ENCODE measurements at regions not wholly inside any gene's neighbourhood (a gene's known extent, or its start where the extent isn't known, plus 50 kb on each side); places are given as distances from the start of the nearest gene placed in this dataset.
"Not testable (repeated sequence)": the region's sequence is repeated elsewhere in the genome, so short reads cannot be mapped to it uniquely, and the experiment has no call there.

DNA sequence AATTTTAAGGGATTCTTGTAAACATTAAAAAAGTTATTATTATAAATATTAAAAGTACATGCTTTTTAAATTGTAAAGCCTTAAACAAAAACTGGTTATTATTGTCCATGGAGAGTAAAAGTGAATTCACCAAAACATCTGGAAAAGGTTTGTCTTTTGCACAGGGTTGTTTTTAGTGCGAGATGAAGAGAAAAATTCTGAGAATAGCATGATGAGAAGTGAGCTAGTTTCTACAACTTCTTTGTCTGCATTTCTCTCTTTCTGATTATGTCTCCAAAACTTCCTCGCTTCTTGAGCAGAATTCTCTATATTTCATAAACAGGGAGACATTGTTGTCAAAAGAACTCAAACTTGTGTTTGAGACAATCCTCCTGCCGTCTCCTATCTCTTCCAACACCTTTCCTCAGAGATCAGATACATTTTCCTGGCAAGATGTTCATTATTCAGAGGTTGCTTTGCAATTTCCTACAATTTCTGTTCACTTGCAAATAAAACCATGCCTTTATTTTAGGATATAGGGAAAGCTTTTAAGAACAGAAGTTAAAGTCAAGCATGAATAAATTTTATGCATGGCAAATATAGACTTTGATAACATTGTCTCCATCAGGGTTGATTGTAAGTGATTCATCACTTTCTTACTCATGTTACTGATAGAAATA is 372.1 kb upstream of the NPVF start:
- no peak for TF ChIP-seq POLR2A (IDR thresholded peaks at IDR 0.05; ENCODE audit: low read length)
- no peak for TF ChIP-seq GATA1 (IDR thresholded peaks at IDR 0.05; ENCODE audit: low read depth, low read length)
- DNase-seq = no peak

DNA sequence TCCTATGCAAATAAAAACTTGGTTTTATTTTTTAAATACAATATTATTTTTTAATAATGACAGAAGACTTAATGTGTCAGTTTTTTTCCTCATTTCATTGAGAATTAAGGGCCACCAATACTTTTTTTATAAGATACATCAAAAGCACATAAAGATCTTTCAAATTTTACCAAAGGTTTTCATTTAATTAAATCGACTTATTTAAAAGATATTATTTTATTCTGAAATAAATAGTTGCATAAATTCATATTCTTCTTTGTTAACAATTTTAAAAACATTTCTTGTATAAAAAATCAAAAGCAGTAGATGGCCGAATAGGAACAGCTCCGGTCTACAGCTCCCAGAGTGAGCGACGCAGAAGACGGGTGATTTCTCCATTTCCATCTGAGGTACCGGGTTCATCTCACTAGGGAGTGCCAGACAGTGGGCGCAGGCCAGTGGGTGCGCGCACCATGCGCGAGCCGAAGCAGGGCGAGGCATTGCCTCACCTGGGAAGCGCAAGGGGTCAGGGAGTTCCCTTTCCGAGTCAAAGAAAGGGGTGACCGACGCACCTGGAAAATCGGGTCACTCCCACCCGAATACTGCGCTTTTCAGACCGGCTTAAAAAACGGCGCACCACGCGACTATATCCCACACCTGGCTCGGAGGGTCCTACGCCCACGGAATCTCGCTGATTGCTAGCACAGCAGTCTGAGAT is 374.6 kb upstream of the NPVF start:
- not testable (repeated sequence) for DNase-seq

DNA sequence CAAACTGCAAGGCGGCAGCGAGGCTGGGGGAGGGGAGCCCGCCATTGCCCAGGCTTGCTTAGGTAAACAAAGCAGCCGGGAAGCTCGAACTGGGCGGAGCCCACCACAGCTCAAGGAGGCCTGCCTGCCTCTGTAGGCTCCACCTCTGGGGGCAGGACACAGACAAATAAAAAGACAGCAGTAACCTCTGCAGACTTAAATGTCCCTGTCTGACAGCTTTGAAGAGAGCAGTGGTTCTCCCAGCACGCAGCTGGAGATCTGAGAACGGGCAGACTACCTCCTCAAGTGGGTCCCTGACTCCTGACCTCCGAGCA is 375.1 kb upstream of the NPVF start:
- not testable (repeated sequence) for DNase-seq

DNA sequence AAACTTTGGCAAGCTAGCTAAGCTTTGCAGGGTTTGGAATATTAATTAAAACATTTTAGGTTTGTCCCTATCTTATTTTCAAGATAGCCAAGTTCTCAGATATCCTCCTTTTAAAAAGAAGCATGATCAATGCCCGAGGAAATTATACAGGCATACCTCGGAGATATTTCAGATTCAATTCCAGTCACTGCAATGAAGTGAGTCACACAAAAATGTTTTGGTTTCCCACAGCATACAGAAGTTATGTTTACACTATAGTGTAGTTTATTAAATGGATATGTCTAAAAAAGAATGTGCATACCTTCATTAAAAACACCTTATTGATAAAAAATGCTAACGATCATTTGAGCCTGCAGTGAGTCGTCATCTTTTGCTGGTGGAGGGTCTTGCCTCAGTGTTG is 382.9 kb upstream of the NPVF start:
- no peak for DNase-seq
- TF ChIP-seq GATA1 (IDR thresholded peaks at IDR 0.05; ENCODE audit: low read depth, low read length) = no peak
- TF ChIP-seq POLR2A (IDR thresholded peaks at IDR 0.05; ENCODE audit: low read length) = no peak

DNA sequence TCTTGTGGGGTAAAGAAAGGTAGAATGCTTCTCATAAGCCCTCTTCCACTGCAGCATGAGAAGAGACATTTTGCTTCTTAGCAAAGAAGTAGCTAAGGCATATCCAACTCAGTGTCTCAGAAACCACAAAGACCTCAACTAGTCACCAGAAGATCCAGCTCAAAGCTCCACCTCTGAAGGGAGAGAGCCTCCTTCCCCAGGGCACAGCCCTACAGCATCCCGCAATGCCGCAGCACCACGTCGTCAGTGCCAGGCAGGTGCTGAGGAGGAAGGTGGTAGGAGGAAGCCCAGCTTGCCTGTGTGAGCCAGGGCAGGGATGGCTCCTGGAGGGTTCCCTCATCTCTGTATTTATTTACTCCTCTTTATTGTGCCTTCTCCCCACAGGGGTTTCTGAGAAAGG is 385.6 kb upstream of the NPVF start:
- TF ChIP-seq POLR2A (IDR thresholded peaks at IDR 0.05; ENCODE audit: low read length) (no peak), GATA1 (IDR thresholded peaks at IDR 0.05; ENCODE audit: low read depth, low read length) (no peak)
- no peak for DNase-seq

DNA sequence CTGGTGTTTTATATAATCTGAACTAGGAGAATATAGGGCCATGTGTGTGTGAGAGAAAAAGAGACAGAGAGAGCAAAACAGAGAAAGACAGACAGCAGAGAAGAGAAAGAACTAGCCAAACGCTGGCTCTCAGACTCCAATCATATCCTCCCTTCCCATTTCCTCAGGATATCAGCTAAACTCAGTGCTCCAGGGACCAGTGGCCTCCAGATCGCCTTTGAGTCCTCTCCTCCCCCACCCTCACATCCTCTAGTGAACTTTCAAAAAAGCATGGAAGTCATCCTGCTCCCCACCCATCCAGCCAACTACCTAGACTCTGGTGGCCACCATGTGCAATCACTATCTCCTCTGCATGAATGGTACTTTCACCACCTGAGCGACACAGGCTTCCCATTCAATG is 386.1 kb upstream of the NPVF start:
- TF ChIP-seq GATA1 (IDR thresholded peaks at IDR 0.05; ENCODE audit: low read depth, low read length) (no peak), POLR2A (IDR thresholded peaks at IDR 0.05; ENCODE audit: low read length) (no peak)
- DNase-seq = no peak

DNA sequence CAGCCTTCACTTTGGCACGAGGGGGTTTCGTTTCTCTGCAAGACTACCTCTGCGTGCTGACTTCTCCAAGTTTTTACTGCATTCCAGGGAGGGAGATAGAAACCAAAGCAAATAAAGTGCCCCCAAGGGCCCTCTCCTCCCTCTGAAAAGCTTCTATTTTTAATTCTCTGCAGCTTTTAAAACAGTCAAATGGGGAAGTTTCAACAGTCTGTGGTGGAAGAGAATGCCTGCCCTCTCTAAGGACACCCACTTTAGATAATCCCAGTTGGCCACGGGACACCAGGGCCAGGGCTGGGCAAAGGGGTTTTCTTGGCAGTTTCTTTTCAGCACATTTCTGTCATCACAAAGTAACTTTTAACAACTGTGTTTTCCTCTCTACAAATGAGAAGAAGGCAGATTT is 386.7 kb upstream of the NPVF start:
- no peak for TF ChIP-seq POLR2A (IDR thresholded peaks at IDR 0.05; ENCODE audit: low read length)
- no peak for TF ChIP-seq GATA1 (IDR thresholded peaks at IDR 0.05; ENCODE audit: low read depth, low read length)
- no peak for DNase-seq

DNA sequence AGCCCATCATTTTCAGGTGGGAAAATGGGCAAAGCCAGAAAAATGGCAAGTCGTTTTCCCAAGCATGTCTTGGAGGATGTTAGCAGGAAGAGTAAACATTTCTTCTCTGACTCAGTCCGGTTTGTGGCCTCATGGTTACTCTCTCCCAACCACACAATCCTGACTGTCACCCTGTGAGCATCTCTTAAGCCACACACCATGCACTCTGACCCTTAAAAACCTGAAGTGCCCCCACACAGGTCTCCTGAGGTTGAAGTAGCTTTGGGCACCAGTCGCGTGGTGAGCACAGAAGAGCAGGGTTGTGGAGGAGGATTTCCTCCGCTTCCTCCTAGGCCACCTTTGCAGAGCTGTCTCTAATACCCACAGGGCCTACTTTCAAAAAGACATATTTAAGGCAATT is 387.3 kb upstream of the NPVF start:
- no peak for DNase-seq
- no peak for TF ChIP-seq GATA1 (IDR thresholded peaks at IDR 0.05; ENCODE audit: low read depth, low read length)
- TF ChIP-seq POLR2A (IDR thresholded peaks at IDR 0.05; ENCODE audit: low read length) = no peak

DNA sequence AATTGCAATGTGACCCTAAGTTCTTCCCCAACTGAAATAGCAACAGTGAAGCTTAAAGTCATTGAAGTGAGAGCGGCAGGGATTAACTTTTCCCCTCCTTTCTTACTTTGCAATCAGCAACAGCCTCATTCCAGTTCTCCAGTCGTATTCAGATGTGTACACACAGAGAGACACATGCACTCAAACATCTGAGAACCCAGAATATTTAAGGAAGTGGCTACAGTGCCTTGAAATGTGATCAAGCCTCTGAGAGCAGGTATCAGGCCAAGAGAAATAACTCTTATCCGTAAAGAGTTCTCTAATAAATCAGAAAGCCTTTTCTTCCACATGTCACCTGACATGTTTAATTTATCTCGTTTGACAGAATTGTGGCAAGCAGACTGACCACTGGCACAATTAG is 388.9 kb upstream of the NPVF start:
- no peak for DNase-seq
- TF ChIP-seq POLR2A (IDR thresholded peaks at IDR 0.05; ENCODE audit: low read length) (no peak), GATA1 (IDR thresholded peaks at IDR 0.05; ENCODE audit: low read depth, low read length) (no peak)

DNA sequence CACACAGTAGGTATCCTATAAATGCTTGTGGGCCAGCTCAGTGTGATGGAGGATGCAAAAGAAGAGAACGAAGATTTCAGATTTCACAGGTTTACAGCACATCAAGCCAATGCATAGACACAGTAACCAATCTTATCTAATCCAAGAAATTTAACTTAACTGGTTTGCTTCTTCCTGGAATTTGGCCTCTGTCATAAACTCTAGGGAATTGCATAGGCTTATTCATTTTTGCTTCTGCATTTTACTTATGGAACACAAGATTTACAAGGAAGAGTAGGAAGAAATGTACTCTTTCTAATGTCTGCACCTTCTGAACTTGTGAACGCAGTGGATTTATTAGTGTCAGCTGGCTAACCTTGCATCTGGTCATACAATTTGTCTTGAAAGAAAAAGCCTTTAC is 389.4 kb upstream of the NPVF start:
- no peak for TF ChIP-seq GATA1 (IDR thresholded peaks at IDR 0.05; ENCODE audit: low read depth, low read length)
- no peak for TF ChIP-seq POLR2A (IDR thresholded peaks at IDR 0.05; ENCODE audit: low read length)
- DNase-seq = no peak

DNA sequence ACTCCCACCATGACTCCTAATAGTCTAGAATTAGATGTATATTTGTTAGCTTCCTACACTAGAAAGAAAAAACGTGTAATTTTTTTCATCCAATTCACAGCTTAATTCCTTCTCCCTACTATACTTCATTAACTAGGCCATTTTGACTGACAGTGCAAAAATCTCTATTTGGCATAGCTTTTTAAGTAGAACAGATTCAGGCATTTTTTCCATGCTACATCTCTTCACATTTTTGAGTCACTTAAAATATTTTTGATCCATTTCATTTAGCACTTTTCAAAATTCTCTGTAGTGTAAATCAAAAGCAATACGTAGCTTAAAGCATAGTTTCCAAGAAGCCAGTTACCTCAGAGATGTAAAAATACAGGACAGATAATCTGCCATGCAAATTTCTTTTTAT is 391.1 kb upstream of the NPVF start:
- TF ChIP-seq GATA1 (IDR thresholded peaks at IDR 0.05; ENCODE audit: low read depth, low read length) = no peak
- TF ChIP-seq POLR2A (IDR thresholded peaks at IDR 0.05; ENCODE audit: low read length) = no peak

DNA sequence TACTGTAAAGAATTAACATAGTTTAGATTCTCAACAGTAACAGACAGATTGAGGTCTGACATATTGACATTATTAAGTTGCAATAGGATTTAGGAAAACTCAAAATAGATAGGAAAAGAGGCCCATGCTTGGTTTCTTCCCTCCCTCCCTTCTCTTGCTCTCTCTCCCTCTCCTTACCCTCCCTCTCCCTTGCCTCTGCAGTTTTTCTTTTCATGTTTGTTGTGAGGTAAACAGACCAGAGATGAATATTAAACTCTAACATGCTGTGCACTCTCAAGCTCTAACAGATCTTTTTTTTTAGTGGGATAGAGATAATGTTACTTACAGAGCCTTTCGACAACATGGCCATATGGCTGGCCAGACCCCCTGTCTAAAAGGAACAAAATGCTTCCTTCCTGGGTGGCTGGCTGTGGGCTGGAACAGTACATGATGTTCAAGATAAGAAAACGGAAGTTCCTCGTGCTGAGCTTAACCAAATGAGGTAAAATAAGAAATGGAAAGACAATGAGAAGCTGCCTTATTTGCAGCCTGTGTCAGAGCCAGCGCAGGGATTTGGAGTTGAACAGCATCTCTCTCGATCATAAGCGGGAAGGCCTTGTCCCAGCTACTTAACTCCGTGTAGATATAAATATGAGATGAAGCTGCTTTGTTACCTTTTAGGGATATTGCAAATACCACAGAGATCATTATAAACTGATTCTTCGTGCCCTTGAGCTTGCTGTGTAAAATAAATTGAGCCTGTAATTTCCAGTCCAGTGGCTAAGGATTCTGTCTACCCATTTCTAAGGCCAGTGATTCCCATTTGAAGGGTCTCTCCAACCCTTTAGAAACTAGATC is 391.9 kb upstream of the NPVF start:
- TF ChIP-seq GATA1 (IDR thresholded peaks at IDR 0.05; ENCODE audit: low read depth, low read length) = no peak
- TF ChIP-seq POLR2A (IDR thresholded peaks at IDR 0.05; ENCODE audit: low read length) = peak; percentile 40
- DNase-seq = no peak

More for the DNA sequence above, 391.1 kb upstream of the NPVF start:
- no peak for DNase-seq

DNA sequence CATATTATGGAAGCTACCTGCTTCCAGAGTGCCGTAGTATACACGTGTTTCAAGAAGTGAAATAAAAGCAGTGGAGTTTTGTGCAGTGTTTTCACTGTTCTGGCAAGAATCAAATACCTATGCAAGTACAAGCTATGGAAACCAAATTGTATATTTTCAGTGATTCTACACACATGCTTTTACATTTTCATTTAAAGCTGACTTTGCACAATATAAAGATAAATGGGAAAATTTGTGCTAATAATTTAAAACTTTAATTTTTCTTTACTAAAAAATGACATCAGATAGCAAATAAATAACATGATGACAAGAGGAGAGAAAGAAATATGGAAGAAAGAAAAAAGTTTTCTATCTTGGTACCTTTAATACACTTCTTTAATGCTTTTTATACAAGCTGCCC is 393.7 kb upstream of the NPVF start:
- TF ChIP-seq GATA1 (IDR thresholded peaks at IDR 0.05; ENCODE audit: low read depth, low read length) = no peak
- TF ChIP-seq POLR2A (IDR thresholded peaks at IDR 0.05; ENCODE audit: low read length) = no peak
- DNase-seq = no peak

DNA sequence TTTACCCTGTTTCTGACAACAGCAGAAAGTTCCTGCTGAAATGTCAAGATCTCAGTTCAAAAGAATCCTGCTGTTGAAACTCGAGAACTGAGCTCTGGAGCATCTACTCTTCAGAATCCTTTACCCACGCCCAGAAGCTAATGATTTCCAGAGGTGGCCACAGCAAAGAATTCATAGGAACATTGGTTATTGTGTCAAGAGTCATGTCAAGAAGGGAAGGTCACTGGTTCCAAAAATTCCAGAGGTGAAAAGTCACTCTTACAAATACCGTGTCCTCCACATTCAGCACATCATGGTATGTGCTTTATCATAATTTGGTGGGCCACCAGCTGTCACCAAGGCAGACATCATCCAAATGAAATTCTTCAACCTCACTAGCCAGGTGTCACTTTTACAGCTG is 394.4 kb upstream of the NPVF start:
- TF ChIP-seq GATA1 (IDR thresholded peaks at IDR 0.05; ENCODE audit: low read depth, low read length) = no peak
- no peak for TF ChIP-seq POLR2A (IDR thresholded peaks at IDR 0.05; ENCODE audit: low read length)
- DNase-seq = no peak

DNA sequence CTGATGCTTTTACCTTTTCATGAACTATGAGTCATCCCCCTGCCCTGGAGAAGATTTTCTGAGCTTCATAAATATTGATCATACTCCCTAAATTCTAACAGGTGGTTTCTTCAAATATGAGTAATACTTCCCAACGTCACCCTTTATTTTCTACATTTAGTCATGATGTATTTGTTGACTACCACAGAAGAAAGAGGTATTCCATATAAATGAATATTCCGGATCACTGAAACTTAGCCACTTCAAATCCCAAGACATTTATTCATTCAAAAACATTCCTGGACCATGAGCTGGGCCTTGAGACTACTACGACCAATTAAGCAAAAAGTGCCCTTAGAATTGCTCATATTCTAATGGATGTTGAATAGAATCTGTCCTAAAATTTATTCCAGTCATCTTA is 395.8 kb upstream of the NPVF start:
- TF ChIP-seq GATA1 (IDR thresholded peaks at IDR 0.05; ENCODE audit: low read depth, low read length) = no peak
- TF ChIP-seq POLR2A (IDR thresholded peaks at IDR 0.05; ENCODE audit: low read length) = no peak
- no peak for DNase-seq

All from erythroblast (primary cell).